BJ (cell line): ENCODE measurements at regions not wholly inside any gene's neighbourhood (a gene's known extent, or its start where the extent isn't known, plus 50 kb on each side); places are given as distances from the start of the nearest gene placed in this dataset.

Source experiments
- CTCF ChIA-PET: fragments of 350-600 bp; formaldehyde crosslinking; extraction: SDS; loops from one replicate; lab custom pipeline; 2021; ENCODE audit warnings: antibody characterized with exemption, inconsistent platforms; lab: Yijun Ruan, JAX
- POLR2A ChIA-PET: fragments of 300-600 bp; sonication (Branson Sonifier 250); formaldehyde crosslinking; extraction: SDS; loops from one replicate; lab custom pipeline; 2021; ENCODE audit warnings: antibody characterized with exemption; lab: Charles Lee
- DNase-seq: peaks from one replicate; pipeline ENCODE4 v3.0.0-alpha.2; 2011; ENCODE audit warnings: low read depth
- H3K27me3 ChIP-seq: 2 replicates; pipeline ENCODE4 v1.6.0; 2011; ENCODE audit warnings: low read length; ENCODE audit not compliant: control insufficient read depth, insufficient read depth
- H3K36me3 ChIP-seq: 2 replicates; pipeline ENCODE4 v1.5.1; 2011; ENCODE audit warnings: low read length; ENCODE audit not compliant: control insufficient read depth, insufficient read depth
- H3K4me3 ChIP-seq: 2 replicates; pipeline ENCODE4 v1.5.1; 2011; ENCODE audit warnings: low read depth, mild to moderate bottlenecking, control low read depth, low read length
- TF ChIP-seq, protein P1 (sequence below): IDR thresholded peaks from 2 replicates; pipeline ENCODE4 v1.5.1; 2011; ENCODE audit warnings: low read depth, mild to moderate bottlenecking, control low read depth, inconsistent platforms, low read length, moderate library complexity; ENCODE audit not compliant: insufficient read depth

GRCh38 chr1:230542681-230543080 is 99.6 kb upstream of the COG2 start:
- H3K4me3 ChIP-seq: no peak overlapping the region
- H3K27me3 ChIP-seq: no peaks in the 10 kb centered on the region
- CTCF ChIA-PET: no interaction called here
- TF ChIP-seq, protein P1, sequence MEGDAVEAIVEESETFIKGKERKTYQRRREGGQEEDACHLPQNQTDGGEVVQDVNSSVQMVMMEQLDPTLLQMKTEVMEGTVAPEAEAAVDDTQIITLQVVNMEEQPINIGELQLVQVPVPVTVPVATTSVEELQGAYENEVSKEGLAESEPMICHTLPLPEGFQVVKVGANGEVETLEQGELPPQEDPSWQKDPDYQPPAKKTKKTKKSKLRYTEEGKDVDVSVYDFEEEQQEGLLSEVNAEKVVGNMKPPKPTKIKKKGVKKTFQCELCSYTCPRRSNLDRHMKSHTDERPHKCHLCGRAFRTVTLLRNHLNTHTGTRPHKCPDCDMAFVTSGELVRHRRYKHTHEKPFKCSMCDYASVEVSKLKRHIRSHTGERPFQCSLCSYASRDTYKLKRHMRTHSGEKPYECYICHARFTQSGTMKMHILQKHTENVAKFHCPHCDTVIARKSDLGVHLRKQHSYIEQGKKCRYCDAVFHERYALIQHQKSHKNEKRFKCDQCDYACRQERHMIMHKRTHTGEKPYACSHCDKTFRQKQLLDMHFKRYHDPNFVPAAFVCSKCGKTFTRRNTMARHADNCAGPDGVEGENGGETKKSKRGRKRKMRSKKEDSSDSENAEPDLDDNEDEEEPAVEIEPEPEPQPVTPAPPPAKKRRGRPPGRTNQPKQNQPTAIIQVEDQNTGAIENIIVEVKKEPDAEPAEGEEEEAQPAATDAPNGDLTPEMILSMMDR: no peak
- no peak for DNase-seq
- POLR2A ChIA-PET: no interaction called here
- no peaks in the 10 kb centered on the region for H3K36me3 ChIP-seq

DNA sequence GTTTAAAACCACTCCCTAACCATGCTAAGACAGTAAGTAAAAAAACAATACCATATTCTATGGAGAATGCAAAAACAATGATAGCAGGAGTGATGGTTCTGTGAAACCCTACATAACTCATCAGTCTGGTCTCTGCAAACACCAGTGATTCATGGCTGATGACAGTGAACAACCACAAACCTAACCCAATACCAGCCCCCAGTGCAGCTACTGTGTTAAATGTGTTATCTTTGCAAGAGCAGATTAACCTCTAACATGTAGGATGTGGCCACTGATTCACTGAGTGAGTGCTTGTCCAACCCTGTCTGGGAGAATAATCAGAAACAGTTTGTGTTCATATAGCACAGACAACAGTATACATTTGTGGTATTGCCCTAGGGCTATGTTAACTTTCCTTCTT is 100.2 kb upstream of the COG2 start:
- CTCF ChIA-PET: no interaction called here
- no peak for DNase-seq

GRCh38 chr1:230541306-230541705 is 101.0 kb upstream of the COG2 start:
- TF ChIP-seq, protein P1: no peak
- Histone ChIP-seq H3K27me3 (no peaks in the 10 kb centered on the region), H3K4me3 (no peak overlapping the region), H3K36me3 (no peaks in the 10 kb centered on the region)
- ChIA-PET CTCF (no interaction called here), POLR2A (no interaction called here)
- no peak for DNase-seq

More for the DNA sequence above, 100.2 kb upstream of the COG2 start:
- Histone ChIP-seq H3K4me3 (no peak overlapping the region), H3K36me3 (no peaks in the 10 kb centered on the region), H3K27me3 (no peaks in the 10 kb centered on the region)
- POLR2A ChIA-PET: no interaction called here
- TF ChIP-seq, protein P1: no peak

DNA sequence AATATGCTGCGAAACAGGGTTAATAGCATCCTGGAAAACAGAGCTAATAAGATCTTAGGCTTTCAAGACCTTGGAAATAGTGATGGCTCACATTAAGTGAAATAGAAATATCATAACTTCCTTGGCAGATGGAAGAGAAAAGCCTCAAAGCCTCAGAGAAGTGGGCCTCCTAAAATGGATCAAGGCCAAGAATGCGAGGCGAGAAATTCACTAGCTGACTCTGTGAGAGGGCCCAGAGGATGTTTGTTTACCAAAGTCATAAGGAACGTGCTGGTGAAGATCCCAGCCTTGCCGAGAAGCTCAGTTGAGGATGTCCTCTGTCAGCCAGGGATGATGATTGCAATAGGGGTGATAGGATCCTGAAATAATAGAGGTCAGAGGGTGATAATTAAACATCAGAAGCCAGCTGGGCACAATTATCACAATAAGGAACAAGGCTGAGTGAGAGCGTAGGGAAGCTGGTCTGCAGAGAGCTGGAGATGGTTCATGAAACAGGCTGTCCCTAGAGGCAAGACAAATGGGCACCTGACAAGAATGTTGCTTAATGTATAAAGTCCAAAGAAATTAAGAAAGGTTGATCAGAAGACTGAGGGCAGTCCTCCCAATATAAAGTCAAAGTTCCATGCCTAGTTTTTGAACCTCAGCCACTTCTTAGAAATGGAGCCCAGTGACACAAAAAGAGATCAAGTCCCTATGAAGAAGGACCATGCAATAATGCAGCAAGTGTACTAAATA is 101.7 kb upstream of the COG2 start:
- TF ChIP-seq, protein P1: no peak
- Histone ChIP-seq H3K4me3 (no peak overlapping the region), H3K36me3 (no peaks in the 10 kb centered on the region), H3K27me3 (no peaks in the 10 kb centered on the region)
- DNase-seq: no peak
- CTCF ChIA-PET: no interaction called here
- POLR2A ChIA-PET: no interaction called here

- Histone ChIP-seq H3K27me3 (no peaks in the 10 kb centered on the region), H3K36me3 (no peaks in the 10 kb centered on the region), H3K4me3 (no peak overlapping the region)
- POLR2A ChIA-PET: no interaction called here
- TF ChIP-seq, protein P1: no peak
- CTCF ChIA-PET: no interaction called here
- DNase-seq: no peak
Observed at GRCh38 chr1:230537456-230537855, 104.8 kb upstream of the COG2 start.
